ENCODE measurements at regions not wholly inside any gene's neighbourhood (a gene's known extent, or its start where the extent isn't known, plus 50 kb on each side); places are given as distances from the start of the nearest gene placed in this dataset.

DNA sequence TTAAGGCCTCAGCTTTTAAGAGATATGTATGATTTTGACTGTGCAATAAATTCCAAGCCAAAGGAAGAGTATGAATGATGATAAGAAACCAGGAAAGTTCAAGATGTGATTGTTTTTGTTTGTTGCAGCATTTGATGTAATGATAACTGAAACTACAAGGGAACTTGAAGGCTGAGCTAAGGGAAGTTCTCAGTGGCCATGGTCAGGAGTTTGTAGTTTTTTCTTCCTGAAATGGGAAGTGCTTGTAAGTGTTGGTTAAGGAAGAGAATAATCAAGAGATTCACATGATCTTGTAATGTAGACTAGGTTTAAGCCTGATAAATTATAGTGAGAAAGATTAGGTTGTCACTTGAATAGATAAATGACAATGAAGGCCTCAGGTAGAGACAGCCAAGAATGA is 53.4 kb downstream of the PTCHD4 start:
- DNase-seq, result no peak

DNA sequence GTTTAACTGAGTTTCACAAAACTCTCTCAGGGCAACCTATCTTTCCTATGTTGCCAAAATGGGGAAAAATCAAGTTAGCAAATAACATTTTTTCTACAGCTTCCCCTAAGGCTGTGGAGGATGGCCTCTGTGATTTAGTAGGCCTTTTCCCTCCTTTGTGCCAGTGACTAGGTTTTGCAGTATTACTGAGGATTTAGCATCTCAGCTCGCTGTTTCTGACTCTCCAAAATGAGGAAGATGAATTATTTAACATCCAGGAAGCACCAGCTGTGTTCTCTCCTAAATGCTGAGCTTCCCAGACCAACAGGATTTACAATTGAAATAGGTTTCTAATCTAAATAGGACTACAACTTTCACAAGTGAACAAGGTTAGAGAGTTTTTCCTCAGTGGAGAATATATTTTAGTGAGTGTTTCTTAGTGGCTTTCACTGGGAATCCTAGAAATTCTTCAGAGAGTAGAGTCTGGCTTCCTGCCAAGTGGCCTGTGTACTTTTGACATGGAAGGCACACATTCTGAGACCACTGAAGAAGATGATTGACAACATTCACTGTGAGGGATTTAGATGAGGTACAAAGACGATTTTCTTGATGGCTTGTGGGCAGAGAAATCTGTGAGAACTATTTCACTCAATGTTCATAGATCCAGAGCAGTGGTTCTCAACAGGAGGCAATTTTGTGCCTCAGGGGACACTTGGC is 62.4 kb downstream of the PTCHD4 start:
- DNase-seq, result no peak

- DNase-seq, result no peak
Observed at GRCh38 chr6:48041894-48042293, 69.1 kb downstream of the PTCHD4 start.

DNA sequence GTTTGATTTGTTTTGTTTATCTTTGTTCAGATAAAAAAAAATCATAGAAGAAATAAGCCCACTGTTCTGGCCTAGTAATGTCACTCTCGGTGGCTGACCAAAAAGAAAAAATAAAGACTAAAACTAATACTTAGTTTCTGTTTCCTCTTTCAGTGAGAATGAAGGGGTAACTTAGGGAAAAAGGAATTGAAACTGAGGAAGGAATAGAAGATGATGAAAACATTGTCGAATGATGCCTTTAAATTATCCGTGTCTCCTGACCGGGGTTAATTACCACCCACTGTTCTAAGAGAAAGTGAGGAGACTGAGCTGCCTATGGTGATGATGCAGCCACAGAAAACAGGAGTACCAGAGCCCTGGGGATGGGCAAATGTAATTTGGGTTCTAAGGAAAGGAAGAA is 73.1 kb downstream of the PTCHD4 start:
- no peak for DNase-seq

DNA sequence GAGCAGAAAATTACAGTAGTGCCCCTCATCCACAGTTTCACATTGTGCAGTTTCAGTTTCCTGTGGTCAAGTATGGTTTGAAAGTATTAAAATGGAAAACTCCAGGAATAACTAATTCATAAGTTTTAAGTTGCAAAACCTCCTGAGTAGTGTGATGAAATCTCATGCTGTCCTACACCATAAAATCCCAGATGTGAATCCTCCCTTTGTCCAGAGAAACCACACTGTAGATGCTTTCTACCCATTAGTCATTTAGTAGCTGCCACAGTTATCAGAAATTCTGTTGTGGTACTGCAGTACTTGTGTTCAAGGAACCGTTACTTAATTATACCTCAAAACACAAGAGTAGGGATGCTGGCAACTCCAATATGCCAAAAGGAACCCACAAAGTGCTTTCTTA is 74.7 kb downstream of the PTCHD4 start:
- DNase-seq, result no peak

DNA sequence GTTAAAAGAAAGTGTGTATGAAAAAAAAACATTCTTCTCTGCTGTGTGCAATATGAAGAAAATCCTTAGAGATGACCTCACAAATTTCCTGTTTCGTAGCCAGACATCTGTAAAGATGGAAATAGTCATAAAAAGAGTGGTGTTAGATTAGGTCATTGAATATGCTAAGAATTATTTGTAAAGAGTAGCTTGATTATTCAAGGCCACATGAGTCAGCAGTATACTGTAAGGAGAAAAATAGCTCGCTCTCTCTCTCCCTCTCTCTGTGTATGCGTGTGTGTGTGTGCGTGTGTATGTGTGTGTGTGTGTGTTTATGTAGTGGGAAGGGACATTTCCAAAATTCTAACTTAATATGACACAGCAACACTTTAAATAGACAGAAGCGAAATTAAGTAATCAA is 78.8 kb downstream of the PTCHD4 start:
- DNase-seq, result peak; percentile 44

GRCh38 chr6:48031711-48032110 is 79.3 kb downstream of the PTCHD4 start:
- DNase-seq, result peak; percentile 23

GRCh38 chr6:48027704-48028435 is 83.1 kb downstream of the PTCHD4 start:
- no peak for DNase-seq

GRCh38 chr6:48024956-48025355 is 86.0 kb downstream of the PTCHD4 start:
- DNase-seq, result no peak

DNA sequence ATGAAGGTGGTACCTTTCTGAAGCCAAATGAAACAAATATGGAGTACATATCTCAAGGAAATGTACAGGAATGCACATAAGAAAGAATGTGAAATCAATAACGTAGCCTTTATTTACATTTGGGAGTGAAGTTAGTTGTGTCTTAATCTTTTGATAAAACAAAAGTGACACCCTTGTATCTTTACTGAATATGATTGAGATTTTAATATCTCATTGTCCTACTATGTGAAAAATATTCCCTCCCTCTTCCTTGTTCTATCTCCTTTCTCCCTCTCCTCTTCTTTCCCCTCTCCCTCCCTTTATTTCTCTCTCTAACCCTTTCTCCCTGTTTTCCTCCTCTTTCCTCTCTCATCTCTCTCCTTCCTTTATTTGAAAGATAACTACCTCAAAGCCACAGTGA is 89.1 kb downstream of the PTCHD4 start:
- DNase-seq, result no peak

GRCh38 chr6:48016020-48016755 is 94.8 kb downstream of the PTCHD4 start:
- DNase-seq, result no peak

- no peak for DNase-seq
Observed at GRCh38 chr6:47992809-47993208, 118.2 kb downstream of the PTCHD4 start.

- no peak for DNase-seq
Observed at GRCh38 chr6:47983491-47983890, 127.5 kb downstream of the PTCHD4 start.

DNA sequence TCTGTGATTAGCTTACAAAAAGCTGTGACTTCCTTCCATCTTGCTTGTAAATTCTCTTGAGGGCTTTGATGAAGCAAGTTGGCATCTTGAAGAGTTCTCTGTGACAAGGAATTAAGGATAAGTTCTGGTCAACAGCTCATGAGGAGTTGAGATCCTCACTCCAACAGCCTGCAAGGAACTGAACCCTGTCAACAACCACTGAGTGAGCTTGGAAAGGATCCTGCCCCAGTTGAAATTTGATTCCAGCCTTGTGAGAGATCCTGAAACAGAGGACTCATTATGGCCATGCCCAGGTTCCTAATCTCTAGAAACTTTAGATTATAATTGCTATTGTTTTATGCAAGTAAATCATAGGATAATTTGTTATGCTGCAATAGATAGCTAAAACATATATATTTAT is 133.7 kb downstream of the PTCHD4 start:
- no peak for DNase-seq

- DNase-seq, result peak; percentile 15
Observed at GRCh38 chr6:47974106-47974505, 136.9 kb downstream of the PTCHD4 start.

DNA sequence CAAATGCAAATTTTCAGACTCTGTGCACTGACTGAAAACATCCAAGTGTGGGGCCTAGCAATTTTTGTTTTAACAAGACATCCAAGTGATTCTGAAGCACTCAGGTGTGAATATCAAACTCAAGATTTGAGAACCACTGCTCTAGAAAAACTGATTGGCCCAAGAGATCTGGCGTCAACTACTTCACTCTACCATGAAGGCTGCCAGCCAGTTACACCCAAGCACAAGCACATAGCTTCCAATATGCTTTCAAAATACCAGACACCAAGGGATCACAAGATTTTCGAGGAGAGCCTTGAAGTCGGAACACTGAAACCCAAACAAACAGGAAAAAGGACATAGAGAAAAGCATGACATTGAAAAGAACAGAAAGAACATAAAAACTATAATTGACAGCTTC is 140.2 kb downstream of the PTCHD4 start:
- no peak for DNase-seq

GRCh38 chr6:47967843-47968242 is 143.2 kb downstream of the PTCHD4 start:
- DNase-seq, result no peak

GRCh38 chr6:47964969-47965368 is 146.0 kb downstream of the PTCHD4 start:
- no peak for DNase-seq

DNA sequence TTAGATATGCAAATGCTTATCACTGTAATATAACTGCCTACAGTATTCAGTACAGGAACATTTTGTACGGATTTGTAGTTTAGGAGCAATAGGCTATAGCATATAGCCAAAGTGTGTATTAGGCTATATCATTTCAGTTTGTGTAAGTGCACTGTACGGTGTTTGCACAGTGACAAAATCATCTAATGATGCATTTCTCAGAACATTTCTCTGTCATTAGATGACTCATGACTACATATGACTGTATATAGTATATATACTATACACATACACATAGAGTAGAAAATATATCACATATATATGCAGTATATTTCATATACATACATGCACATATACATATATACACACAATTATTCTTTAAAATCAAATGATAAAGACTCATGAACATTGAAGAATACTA is 158.4 kb downstream of the PTCHD4 start:
- DNase-seq, result no peak

DNA sequence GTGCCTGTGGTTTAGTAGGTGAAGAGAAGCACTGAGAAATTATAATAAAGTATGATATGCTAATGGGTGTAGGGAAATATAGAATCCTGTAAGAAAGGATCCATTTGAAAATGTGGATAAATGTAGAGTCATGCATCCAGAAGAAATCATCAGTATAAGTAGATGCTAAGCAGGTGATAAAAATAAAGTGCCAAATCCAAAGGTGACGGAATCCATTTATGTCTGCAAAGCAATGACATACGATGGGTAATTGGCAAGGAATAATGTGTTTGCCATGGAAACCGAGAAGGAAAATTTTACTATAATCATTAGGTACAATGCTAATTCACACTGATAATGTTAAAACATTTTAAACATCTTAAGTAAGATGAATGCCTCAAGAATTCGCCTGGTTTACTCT is 163.0 kb downstream of the OPN5 start:
- no peak for DNase-seq

DNA sequence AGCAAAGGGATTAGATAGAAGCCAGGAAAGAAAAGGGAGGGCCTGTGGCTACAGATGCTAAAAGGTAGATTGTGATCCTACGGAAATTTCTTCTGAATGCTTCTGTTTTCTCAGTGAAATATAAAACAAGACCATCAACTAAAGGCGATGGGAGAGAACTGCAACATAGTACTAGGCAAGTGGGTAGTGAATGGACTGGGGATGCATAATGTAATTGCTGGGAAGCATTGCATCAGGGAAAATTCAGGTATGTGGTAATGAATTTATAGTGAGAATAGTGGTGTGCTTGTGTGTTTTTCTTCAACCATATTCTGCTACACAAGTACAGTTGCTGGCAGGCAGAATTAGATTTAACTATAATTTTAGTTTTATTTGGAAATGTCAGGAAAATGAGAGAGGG is 156.6 kb downstream of the OPN5 start:
- DNase-seq, result no peak

- no peak for DNase-seq
Observed at GRCh38 chr6:47936820-47937219, 155.0 kb downstream of the OPN5 start.

DNA sequence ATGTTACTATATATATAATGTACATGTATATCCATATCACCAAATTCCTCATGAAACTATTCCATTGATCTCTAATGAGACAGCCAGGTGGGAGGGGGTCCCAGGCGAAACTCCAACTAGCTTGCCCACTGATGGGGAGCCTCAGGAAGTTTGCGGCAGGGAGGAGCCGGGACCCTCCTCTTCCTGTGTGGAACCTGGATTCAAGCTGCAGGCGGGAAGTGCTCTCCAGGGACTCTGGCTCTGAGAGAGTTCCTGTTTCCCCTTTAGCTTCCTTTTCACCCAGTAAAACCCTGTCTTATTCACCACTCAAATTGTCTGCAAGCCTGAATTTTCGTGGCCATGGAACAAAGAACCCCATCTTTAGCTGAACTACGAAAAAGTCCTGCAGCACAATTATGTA is 152.2 kb downstream of the OPN5 start:
- no peak for DNase-seq

- no peak for DNase-seq
Observed at GRCh38 chr6:47932575-47932974, 150.7 kb downstream of the OPN5 start.

All from hindlimb muscle (tissue), 1 donor.